B cell (primary cell): ENCODE measurements at regions not wholly inside any gene's neighbourhood (a gene's known extent, or its start where the extent isn't known, plus 50 kb on each side); places are given as distances from the start of the nearest gene placed in this dataset.

Experiments used
- ATAC-seq: fragments of 200-7000 bp; cut with Tn5 transposase; one replicate; pipeline ENCODE4 v1.10.0; 2021; ENCODE audit warnings: low read depth, mild to moderate bottlenecking, moderate number of reproducible peaks, moderate library complexity
- CTCF ChIA-PET: fragments of 350-600 bp; sonication (Branson Sonifier 250); formaldehyde crosslinking; loops from one replicate; lab custom pipeline; 2021; ENCODE audit warnings: antibody characterized with exemption, inconsistent platforms; lab: Charles Lee
- POLR2A ChIA-PET: fragments of 350-600 bp; sonication (Branson Sonifier 250); formaldehyde crosslinking; loops from one replicate; lab custom pipeline; 2021; ENCODE audit warnings: antibody characterized with exemption; lab: Charles Lee
- DNase-seq: peaks from one replicate; pipeline ENCODE4 v3.0.0; 2013
- H2AFZ ChIP-seq: 2 replicates; pipeline ENCODE4 v1.6.1; 2012; ENCODE audit warnings: mild to moderate bottlenecking, low read depth, low read length; ENCODE audit not compliant: insufficient read depth, poor library complexity, severe bottlenecking
- H3K27ac ChIP-seq, 2 donors: 1 replicate in 1 of 2; 2 replicates in 1 of 2; pipeline ENCODE4 v1.5.1; 2012 to 2013; ENCODE audit warnings: low read length in 2 of 2, mild to moderate bottlenecking in 2 of 2, moderate library complexity in 1 of 2
- H3K27me3 ChIP-seq, 4 experiments: fragments of 200-600 bp in 1 of 4; sonication (generic) in 1 of 4; replicated peaks in 1 of 4; 1 replicate in 2 of 4; 2 replicates in 2 of 4; pipeline versions ENCODE4 v1.6.1 to v1.7.0; 2013 to 2016; ENCODE audit warnings: low read length in 3 of 4, mild to moderate bottlenecking in 2 of 4, mixed read lengths in 1 of 4, moderate library complexity in 1 of 4; ENCODE audit not compliant: insufficient read depth in 4 of 4, control insufficient read depth in 3 of 4; ENCODE audit errors: control extremely low read depth in 1 of 4
- H3K36me3 ChIP-seq, 2 experiments: replicated peaks in 1 of 2; 1 replicate in 1 of 2; 2 replicates in 1 of 2; pipeline versions ENCODE4 v1.6.1 to v1.7.1; 2013; ENCODE audit warnings: low read length in 1 of 2; ENCODE audit not compliant: insufficient read depth in 2 of 2, control insufficient read depth in 1 of 2; ENCODE audit errors: control extremely low read depth in 1 of 2, extremely low read depth in 1 of 2
- H3K4me1 ChIP-seq, 2 donors: fragments of 200-600 bp in 1 of 2; sonication (generic) in 1 of 2; 1 replicate in 1 of 2; 2 replicates in 1 of 2; pipeline versions ENCODE4 v1.5.1 to v1.6.1; 2013 to 2017; ENCODE audit warnings: low read length in 2 of 2; ENCODE audit not compliant: control insufficient read depth in 2 of 2, insufficient read depth in 2 of 2
- H3K4me2 ChIP-seq: replicated peaks from 2 replicates; pipeline ENCODE3; 2012; ENCODE audit warnings: mild to moderate bottlenecking, low read depth, low read length; ENCODE audit not compliant: poor library complexity, severe bottlenecking
- H3K4me3 ChIP-seq, 5 experiments: fragments of 200-600 bp in 1 of 5; sonication (generic) in 1 of 5; 1 replicate in 3 of 5; 2 replicates in 2 of 5; pipeline versions ENCODE4 v1.5.1 to v1.7.0; 2011 to 2016; ENCODE audit warnings: low read length in 4 of 5, mild to moderate bottlenecking in 4 of 5, low read depth in 2 of 5, control low read depth in 1 of 5, moderate library complexity in 1 of 5; ENCODE audit not compliant: insufficient read depth in 1 of 5; ENCODE audit errors: control extremely low read depth in 1 of 5, extremely low read depth in 1 of 5
- H3K79me2 ChIP-seq: fragments of 200-600 bp; sonication (generic); one replicate; pipeline ENCODE4 v1.6.0; 2016; ENCODE audit warnings: low read length; ENCODE audit not compliant: control insufficient read depth, insufficient read depth
- H3K9ac ChIP-seq: fragments of 200-600 bp; sonication (generic); 2 replicates; pipeline ENCODE4 v1.6.1; 2017; ENCODE audit warnings: mild to moderate bottlenecking, low read length, moderate library complexity
- H3K9me3 ChIP-seq, 3 donors: one replicate each; pipeline versions ENCODE4 v1.6.1 to v1.7.1; 2013; ENCODE audit warnings: low read length in 2 of 3; ENCODE audit not compliant: control insufficient read depth in 2 of 3, insufficient read depth in 1 of 3; ENCODE audit errors: control extremely low read depth in 1 of 3
- H4K20me1 ChIP-seq: 2 replicates; pipeline ENCODE4 v1.6.0; 2012; ENCODE audit warnings: mild to moderate bottlenecking, low read length; ENCODE audit not compliant: insufficient read depth, control insufficient read depth, poor library complexity, severe bottlenecking
- H3K27ac Mint-ChIP-seq: one replicate; pipeline ENCODE4 v1.8.0; 2021; ENCODE audit warnings: mixed read lengths
- H3K27me3 Mint-ChIP-seq: one replicate; pipeline ENCODE4 v1.8.0; 2021; ENCODE audit warnings: mixed read lengths
- H3K4me1 Mint-ChIP-seq: one replicate; pipeline ENCODE4 v1.8.0; 2021; ENCODE audit warnings: mixed read lengths
- H3K4me3 Mint-ChIP-seq: one replicate; pipeline ENCODE4 v1.8.0; 2021; ENCODE audit warnings: mixed read lengths
- H3K9me3 Mint-ChIP-seq: one replicate; pipeline ENCODE4 v1.8.0; 2022; ENCODE audit warnings: mixed read lengths; ENCODE audit not compliant: insufficient read depth
- CTCF ChIP-seq: fragments of 200-600 bp; IDR thresholded peaks from one replicate; pipeline ENCODE4 v1.8.0; 2022; ENCODE audit warnings: antibody characterized with exemption, mild to moderate bottlenecking
- EZH2 ChIP-seq: IDR thresholded peaks from 2 replicates; pipeline ENCODE4 v1.6.1; 2012; ENCODE audit warnings: borderline replicate concordance, low read depth, mild to moderate bottlenecking, moderate library complexity, low read length; ENCODE audit not compliant: insufficient read depth, poor library complexity, severe bottlenecking
- WGBS: methylation state at CpG from one replicate; pipeline ENCODE4 v1.1.5; 2013; ENCODE audit warnings: missing lambda C conversion rate; ENCODE audit not compliant: insufficient coverage; 5-methylcytosine and 5-hydroxymethylcytosine counted together
- intact Hi-C: fragments of 100-400 bp; cut with micrococcal nuclease; formaldehyde crosslinking; loops from one replicate; pipeline ENCODE4 v1.10.0; 2022

GRCh38 chr4:14743601-14744000 is 258.7 kb upstream of the CPEB2 start:
- Histone ChIP-seq H3K4me3 (no peak overlapping the region), H2AFZ (no peak overlapping the region), H3K27ac (no peak overlapping the region), H3K9me3 (no peaks in the 10 kb centered on the region), H3K36me3 (no peaks in the 10 kb centered on the region), H3K4me1 (no peaks in the 10 kb centered on the region), H3K4me2 (no peak overlapping the region), H3K9ac (no peak overlapping the region), H3K27me3 (peaks cover 0 to 7% (median 0%) of the 10 kb centered on the region in 4 experiments), H4K20me1 (no peaks in the 10 kb centered on the region), H3K79me2 (no peaks in the 10 kb centered on the region)
- intact Hi-C loops = no loop called here
- H3K27me3 Mint-ChIP-seq = peaks cover 8% of the 10 kb centered on the region
- no peak for ATAC-seq
- TF ChIP-seq CTCF (no peak), EZH2 (no peak)
- 76% methylated on average over 5 of the region's 5 CpGs for WGBS
- CTCF ChIA-PET = no interaction called here
- no peak overlapping the region for H3K27ac Mint-ChIP-seq
- H3K4me1 Mint-ChIP-seq = no peaks in the 10 kb centered on the region
- POLR2A ChIA-PET = no interaction called here
- no peaks in the 10 kb centered on the region for H3K9me3 Mint-ChIP-seq
- no peak overlapping the region for H3K4me3 Mint-ChIP-seq
- DNase-seq = no peak

- Histone ChIP-seq H3K27me3 (peaks cover 0 to 7% (median 0%) of the 10 kb centered on the region in 4 experiments), H3K9ac (no peak overlapping the region), H3K36me3 (no peaks in the 10 kb centered on the region), H3K4me2 (no peak overlapping the region), H4K20me1 (no peaks in the 10 kb centered on the region), H3K27ac (no peak overlapping the region), H3K4me3 (no peak overlapping the region), H3K79me2 (no peaks in the 10 kb centered on the region), H3K9me3 (no peaks in the 10 kb centered on the region), H3K4me1 (no peaks in the 10 kb centered on the region), H2AFZ (no peak overlapping the region)
- POLR2A ChIA-PET = no interaction called here
- Mint-ChIP-seq H3K4me1 (no peaks in the 10 kb centered on the region), H3K9me3 (no peaks in the 10 kb centered on the region), H3K27me3 (peaks cover 8% of the 10 kb centered on the region), H3K4me3 (no peak overlapping the region), H3K27ac (no peak overlapping the region)
- intact Hi-C loops = no loop called here
- DNase-seq (no peak), ATAC-seq (no peak)
- TF ChIP-seq EZH2 (no peak), CTCF (no peak)
- WGBS = 73% methylated on average over 4 of the region's 4 CpGs
- CTCF ChIA-PET = interaction anchor here (1.0 kb wide), 1 partner anchor 1090 kb away, joined by 3 read pairs; no protein-coding TSS in a partner anchor
Measured at GRCh38 chr4:14744346-14744745, 257.9 kb upstream of the CPEB2 start.
